Spleen (tissue), 7 donors: ENCODE measurements at regions not wholly inside any gene's neighbourhood (a gene's known extent, or its start where the extent isn't known, plus 50 kb on each side); places are given as distances from the start of the nearest gene placed in this dataset.

Experiments used
- CTCF ChIP-seq, 11 experiments: fragments of 200-600 bp in 7 of 11; fragments of 450-650 bp in 4 of 11; sonication (generic) in 4 of 11; IDR thresholded peaks in 8 of 11; conservative IDR thresholded peaks in 3 of 11; 1 replicate in 7 of 11; 2 replicates in 4 of 11; pipeline versions ENCODE4 v1.4.0 to v1.8.0; 2016 to 2021; ENCODE audit warnings: antibody characterized with exemption in 11 of 11, inconsistent platforms in 4 of 11, mild to moderate bottlenecking in 1 of 11
- POLR2A ChIP-seq, 3 donors: fragments of 450-650 bp; IDR thresholded peaks; one replicate each; pipeline ENCODE4 v1.5.1; 2017; ENCODE audit warnings: antibody characterized with exemption in 3 of 3, mild to moderate bottlenecking in 1 of 3
- POLR2AphosphoS5 ChIP-seq, 3 donors: sonication (generic); formaldehyde crosslinking; IDR thresholded peaks; one replicate each; pipeline ENCODE4 v1.5.1; 2017; ENCODE audit warnings: antibody characterized with exemption in 3 of 3
- donor health status: DM: no; HTN: no; CAD: no; lungs with moderate emphysema.
- donor health status: DM: no; HTN: no; CAD: no.
- donor health status: DM: no; HTN: no; CAD: no.

GRCh38 chr5:121630402-121630801 is 221.3 kb upstream of the FTMT start:
- TF ChIP-seq POLR2AphosphoS5 (IDR thresholded peaks at IDR 0.05) (no peak), CTCF (IDR thresholded peaks at IDR 0.05 in 8 of 11, conservative IDR thresholded peaks at IDR 0.05 in 3 of 11) (no peak), POLR2A (IDR thresholded peaks at IDR 0.05) (no peak)
